ENCODE measurements at regions not wholly inside any gene's neighbourhood (a gene's known extent, or its start where the extent isn't known, plus 50 kb on each side); places are given as distances from the start of the nearest gene placed in this dataset.

DNA sequence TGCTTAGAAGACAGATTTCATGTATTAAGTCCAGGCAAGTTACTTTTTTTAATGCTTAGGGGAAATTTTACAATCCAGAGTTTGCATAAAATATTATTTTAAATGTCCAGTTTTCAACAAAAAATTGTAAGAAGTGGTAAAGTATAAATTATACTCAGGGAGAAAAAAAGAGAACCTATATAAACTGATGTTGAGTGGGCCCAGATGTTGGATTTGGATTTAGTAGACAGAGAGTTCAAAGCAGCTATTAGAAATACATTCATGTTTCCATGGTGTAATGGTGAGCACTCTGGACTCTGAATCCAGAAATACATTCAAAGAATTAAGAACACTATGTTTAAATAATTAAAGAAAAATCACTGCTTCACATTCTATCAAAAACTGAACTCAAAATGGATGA lies 349.9 kb upstream of the ZNF507 start:
- no peak for DNase-seq

DNA sequence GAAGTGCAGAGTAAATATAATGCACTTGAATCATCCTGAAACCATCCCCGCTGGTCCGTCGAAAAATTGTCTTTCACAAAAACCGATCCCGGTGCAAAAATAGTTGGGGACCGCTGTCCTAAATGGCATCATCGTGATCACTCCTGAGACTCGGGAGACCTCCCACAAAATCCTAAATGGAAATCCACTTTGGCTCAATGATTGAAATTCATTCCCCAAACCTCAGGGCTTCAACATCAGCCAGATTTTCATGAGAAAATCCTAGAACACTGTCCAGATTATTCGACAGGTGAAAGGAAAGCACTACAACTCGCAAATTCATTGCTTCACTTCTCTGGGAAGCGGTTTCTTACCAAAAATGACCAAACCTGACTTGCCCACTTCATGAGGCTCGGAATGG lies 335.3 kb upstream of the ZNF507 start:
- DNase-seq, result no peak

DNA sequence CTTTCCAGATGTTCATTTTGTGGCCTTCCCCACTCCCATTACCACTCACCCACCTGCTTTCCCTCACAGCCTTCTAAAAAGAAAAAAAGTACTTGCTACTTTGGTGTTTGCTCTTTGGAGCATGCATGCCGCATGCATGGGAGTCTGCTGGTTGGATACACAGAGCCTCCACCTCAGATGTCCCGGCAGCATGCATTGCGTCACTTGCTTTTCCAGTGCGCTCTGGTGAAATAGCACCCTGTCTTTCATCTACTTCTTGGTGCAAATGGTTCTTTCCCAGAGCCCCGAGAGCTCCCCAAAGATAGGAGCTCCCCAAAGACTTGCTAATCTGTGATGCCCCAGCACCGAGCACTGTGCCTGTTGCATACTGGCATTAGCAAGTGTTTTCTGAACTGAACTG lies 333.2 kb upstream of the ZNF507 start:
- peak; percentile 20 for DNase-seq

DNA sequence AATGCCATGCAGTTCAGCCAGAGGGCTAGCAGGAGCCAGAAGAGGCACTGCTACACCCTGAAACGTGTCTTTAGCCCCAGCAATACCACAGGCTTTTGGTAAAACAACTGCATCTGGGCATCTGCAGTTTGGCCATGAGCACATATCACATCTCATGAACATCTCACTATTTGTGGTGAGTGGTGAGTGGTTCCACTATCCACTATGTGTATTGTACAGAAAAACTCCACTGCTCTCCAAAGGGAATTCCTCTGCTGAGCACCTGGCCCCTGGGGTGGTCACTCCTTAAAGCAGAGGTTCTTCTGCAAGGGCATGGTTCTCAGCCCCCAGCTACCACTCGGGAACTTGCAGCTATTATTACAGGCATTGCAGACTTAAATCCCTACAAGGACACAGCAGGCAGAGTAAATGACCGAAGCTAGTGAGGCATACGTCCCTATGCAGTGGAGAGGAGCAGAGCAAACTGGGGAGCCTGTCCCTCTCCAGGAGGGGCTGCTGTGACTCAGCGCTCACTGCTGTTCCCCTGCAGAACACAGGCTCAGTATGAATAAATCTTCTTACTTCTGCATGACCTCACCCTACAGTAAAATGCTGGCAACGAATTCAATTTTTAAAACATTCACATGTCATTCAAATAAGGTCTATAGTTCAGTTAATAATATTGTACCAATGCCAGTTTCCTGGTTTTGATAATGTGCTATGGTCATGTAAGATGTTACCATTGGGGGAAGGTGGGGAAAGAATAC lies 332.4 kb upstream of the ZNF507 start:
- peak; percentile 38 for DNase-seq

DNA sequence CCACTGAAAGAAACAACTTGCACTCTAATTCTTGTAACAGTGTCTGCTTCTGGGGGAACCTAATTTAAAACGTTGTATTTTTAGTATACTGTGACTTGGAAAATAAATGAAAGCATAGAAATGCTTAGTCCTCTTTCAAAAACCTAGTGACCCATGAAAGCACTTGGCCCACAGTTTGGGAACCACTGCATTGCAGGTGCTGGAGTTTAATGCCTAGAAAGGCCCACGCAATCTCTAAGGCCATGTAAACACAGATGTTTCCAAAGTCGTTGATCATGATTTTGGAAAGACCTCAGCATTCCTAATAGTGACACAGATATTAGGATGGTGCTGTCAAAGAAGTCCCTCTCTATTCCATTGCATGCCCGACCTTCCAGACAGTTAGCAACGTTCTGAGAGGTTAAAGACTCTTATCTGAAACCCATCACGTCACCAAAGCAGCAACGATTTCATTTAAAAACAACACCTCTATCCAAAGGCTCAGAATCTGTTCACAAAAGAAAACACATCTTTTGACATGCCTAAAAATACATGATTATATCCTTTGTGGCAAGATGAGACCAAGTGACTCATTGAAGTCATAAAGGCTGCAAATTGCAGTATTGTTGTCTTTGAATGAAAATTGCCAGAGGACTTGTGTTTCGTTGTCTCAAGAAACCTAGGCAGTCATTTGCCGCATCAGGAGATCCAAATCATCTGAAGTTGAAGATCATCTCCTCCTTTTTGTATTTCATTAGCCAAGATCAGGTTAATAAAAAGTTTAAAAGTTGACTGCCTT lies 328.0 kb upstream of the ZNF507 start:
- no peak for DNase-seq

DNA sequence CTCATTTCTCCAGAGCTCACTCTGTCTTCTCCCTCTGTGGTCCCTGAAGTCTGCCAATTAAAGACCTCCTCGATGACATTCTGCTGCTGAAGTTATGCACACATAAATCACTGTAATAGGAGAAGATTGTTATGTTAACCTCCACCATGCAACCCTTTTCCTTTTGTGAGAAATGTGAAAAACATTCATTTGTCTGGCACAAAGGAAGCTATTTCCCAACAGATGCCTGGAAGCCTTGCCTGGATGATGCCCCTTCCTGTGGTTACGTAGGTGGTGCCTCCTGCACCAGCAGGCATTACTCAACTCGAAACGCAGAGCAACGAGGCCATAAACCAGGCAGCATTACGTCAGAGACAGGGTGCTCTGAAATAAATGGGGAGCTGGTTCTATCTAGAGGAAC lies 327.4 kb upstream of the ZNF507 start:
- DNase-seq, result no peak

DNA sequence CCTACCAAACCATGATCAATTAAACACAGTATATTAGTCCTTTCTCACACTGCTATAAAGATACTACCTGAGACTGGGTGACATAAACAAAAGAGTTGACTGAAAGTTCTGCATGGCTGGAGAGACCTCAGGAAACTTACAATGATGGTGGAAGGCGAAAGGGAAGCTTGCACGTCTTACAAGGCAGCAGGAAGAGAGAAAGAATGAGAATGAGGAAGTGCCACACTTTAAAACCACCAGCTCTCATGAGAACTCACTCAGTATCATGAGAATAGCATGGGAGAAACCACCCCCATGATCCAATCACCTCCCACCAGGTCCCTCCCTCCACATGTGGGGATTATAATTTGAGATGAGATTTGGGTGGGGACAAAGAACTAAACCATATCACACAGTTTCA lies 324.9 kb upstream of the ZNF507 start:
- DNase-seq, result no peak

DNA sequence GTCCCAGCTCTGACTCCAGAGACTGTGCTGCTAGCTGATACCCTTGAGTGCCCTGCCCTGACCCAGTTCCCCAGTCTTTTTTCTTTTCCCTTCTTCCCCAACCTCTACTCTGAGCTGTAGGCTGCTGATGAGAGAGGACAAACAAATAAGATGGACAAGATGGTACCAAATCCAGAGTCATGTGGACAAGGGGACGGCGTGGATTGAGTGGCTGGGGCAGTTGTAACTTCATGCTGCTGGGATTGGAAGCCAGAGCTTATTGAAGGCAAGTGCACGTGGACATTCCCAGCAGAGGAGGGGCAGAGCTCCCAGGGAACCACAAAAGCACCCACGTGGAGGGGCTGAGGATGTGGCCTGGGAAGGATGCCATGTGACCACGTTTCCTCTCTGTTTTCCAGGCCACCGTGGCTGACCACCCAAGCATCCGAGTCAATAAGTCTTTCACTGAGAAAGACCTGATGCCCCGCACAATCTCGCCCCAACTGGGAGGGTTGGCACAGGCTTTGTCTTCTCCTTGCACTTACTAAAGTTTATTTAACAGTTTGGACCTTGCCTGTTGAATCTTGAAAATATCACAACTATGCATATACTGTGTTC lies 323.3 kb upstream of the ZNF507 start:
- peak; percentile 55 for DNase-seq

DNA sequence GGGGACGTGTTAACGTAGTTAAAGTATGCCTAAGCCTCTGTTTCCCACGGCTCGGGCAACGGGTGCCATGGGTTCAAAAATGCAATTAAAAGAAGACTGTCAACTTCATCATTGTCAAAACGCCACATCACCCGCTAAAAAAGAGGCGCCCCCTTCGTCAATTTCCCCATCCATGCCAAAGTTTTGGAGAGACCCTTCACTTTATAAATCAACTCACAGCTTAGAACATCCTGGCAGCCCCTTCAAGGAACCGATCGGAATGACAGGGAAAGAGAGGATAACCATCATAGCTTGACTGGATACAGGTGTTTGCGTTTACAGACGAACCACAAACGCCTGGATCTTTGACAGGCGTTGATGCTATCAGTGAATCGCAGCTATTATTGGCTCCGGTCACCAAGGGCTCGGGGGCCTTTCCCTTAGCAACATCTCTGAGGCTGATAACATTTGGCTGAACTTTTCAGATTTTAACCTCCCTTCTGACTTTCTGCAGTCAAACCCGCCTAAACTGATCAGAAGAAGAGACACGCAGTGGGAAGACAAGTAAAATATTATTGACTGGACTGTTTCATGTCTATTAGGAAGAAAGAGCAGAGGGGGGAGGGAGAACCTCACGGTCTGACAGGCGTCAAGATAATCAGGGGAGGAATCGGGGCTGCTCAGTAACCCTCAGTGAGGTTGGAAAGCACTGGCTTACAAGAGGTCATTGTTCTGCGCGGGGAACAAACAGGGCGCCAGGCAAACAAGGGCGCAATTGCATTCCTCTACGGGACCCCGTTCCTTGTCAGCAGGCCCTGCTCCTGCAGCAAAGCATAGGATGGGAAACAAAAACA lies 322.5 kb upstream of the ZNF507 start:
- peak; percentile 77 for DNase-seq

DNA sequence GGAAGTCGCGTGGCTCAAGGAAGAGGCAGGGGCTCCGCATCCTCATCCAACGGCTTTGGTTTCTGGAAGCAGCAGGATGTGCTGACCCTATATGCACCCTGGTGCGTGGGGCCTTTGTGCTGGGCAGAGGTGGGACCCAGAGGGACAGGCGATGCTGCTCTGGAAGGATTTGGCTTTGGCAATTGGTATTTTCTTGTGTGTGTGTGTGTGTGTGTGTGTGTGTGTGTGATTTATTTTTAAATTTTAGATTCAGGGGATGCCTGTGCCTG lies 321.9 kb upstream of the ZNF507 start:
- no peak for DNase-seq

DNA sequence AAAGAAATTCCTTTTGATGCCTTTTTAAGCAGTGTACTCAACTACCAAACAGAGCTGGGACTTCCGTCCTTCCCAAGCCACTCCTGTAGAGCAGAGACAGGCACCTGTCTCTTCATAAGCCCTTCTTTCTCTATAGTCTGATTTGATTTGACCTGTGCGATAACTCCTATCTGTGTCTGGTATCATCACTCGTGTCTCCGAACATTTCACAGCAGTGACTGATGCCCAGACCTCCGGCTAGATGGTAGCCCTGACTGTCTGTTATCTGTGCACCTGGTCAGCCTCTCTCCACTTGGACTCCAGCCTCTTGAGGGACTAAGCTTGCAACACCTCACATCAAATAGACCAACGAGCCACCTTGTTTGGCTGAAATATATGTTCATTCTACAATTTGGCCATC lies 316.2 kb upstream of the ZNF507 start:
- no peak for DNase-seq

DNA sequence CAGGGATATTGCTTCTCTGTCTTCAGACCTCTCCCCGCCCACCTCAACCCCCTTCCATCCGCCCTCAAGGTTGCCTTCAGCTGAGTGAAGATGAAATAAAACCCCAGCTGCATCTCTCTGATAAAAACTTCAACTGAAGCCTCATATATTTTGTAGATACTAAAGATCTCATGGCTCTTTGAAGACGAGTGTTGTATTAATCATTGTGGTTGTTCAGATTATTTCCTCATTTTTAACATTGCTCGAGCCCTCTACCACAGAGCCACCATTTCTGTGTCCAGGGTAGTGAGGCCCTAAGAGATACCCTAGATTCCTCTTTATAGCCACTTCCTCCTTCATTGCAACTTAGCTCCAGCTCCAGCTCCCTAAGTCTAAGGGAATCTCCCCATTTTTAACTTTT lies 312.8 kb upstream of the ZNF507 start:
- no peak for DNase-seq

DNA sequence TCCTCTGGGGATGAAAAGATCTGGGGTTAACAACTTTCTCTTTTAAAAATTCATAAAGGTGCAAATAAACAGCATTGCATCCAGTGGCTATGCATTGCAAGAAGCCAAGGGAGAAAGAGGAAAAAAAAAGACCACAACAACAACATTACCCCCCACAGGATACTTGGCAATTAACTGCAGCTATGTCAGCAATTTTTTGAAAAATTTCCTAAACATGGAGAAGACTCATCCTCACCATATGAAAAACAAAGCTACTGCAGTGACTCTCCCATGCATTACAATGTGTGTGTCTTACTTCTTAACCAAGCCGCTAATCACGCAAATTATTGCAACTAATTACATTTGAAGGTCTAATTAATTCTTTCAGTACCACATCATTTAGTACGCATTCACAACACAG lies 309.8 kb upstream of the ZNF507 start:
- DNase-seq, result no peak

DNA sequence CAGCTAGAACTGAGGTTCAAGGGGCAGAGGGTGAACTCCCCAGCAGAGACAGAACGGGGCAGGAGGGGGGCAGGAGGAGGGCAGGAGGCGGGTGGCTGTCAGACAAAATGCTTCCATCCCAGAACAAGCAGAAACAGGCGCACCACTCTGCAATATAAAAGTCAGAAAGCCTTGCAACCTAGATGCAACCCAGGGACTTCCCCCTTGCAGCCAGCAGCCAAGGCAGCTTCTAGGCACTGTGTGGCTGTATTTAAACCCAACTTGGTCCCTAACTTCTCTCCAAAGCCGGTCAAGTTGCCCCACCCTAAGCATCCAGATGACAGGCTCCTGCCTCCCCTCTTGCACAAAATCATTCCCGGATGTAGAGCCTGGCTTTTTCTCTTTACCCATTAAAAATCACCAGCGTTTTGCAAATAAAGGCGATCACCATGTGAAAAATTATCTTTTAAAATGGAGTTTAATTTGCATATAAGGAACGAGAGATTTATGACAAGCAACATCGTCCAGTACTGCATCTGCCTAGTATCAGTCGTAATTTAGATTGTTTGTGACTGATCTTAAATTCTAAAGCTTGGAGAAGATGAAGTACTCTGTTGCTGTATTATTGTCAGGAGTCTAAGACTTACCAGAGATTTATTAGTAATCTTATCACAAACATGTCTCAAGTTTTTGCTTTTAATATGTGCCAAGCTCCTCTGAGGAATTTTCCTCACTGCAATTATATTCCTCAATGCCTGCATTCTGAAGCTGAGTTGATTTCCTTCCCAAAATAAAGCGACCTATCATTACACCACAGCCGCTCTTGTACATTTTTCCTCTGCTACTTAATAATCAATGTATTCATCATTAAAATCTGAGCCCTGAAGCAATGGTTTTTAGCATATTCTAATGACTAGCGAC lies 307.1 kb upstream of the ZNF507 start:
- DNase-seq, result no peak

DNA sequence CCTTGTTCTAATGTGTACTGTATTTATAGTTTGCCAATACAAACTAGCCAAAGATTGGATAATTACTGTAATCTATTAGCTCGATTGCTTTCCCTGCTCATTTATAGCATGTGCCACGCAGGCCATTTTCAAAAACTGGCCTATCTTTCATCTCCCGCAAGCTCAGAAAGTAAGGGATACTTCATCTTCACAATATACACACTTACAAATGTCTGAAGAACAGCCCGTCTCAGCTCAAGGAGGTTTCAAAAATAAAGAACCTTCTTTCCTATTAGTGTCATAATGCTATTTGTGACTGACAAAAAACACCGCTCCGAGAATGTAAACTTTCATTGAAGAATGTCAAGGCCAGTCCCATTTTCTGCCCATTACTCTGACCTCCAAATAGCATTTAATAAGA lies 306.4 kb upstream of the ZNF507 start:
- DNase-seq, result no peak

DNA sequence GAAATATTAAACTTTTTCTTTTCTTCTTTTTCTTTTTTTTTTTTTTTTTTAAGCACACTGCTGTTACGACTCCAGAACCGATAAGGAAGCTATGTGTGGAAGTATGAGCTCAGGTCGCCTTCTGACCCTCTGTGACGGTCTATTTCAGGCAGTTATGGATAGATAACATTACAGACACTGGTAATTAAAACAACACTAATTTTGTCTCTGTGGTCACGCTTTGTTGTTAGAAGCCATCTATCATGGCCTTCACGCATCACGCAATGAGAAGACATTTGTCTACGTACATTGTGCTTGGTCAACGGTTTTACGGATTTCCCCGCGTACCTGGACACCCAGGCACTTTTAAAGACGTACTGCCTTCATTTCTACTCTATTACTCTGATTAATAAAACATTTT lies 306.0 kb upstream of the ZNF507 start:
- DNase-seq, result no peak

DNA sequence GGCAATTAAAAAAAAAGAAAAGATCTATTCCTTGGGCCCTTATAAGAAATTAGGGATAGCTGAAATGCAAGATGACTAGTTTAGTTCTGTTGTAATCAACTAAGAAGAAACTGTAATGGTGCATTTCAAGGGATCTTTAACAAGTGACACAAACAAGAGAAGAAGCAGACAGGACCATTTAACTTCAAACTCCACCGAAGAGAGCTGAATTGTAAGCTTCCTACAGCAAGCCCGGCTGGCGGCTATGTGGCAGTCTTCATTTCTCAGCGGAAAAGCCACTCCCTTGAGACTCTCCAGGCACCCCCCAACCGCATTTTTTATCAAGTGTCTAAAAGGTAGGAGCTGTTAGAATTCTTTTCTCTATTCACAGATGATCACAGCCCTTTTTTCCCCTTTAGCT lies 305.2 kb upstream of the ZNF507 start:
- no peak for DNase-seq

DNA sequence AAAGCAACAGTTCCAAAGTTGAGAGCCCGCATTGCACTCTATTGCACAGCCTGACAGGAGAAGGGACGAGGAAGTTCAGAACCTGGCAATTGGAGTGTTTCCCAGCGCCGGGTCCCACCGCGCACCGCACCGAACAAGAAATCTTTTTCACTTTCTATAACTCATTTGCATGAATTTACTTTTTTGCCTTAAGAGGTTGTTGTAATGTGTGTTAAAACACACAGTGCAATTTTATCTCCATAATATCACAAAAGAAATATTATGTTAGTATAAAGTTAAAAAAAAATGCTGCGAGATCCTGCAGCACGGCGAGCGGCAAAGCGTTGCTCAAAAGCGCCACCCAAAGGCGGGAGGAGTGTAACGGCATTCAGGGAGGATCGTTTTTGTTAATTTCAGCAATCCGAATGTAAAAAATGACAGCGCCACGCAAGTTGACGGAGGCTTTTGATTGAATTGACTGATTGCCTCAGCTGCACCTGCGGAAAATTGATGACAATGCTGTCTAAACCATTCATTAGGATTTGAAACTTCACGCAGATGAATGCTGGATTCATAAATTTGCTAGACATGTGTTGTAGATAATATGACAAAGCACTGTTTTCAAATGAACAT lies 303.6 kb upstream of the ZNF507 start:
- DNase-seq, result peak; percentile 73

DNA sequence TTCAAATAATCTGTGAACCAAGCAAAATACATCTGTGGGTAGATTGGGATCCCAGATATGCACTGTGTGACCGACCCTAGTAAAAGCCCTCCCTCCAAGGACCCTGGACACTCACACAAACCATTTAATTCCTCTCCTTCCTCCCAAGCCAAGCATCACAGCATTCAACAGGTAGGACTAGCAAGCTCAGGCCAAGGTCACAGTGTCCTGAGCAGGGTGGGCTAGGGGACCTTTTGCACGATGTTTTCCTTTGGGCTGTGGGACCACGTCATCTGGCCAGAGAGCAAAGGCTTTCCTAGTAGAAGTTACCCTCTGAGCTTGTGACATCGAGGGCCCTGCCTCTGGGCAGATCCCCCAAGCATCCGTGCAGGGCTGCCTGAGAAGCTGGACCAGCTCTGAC lies 297.6 kb upstream of the ZNF507 start:
- no peak for DNase-seq

DNA sequence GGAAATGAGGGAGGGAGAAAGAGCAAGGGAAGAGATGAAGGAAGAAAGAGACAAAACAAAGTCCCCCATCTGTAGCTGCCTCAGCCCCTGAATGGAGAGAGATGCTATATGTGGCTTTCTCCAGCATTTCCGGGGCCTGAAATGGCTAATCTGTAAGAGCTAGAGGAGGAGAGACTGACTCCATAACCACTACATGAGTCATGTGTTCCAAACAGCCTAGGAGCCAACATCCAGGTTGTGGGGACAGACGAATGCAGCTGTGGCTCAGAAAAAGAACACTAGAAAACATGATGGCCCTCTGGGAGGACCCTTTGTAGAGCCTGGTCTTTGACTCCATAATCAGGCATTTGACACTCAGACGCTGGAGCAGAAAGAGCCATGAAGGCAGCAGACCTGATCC lies 292.0 kb upstream of the ZNF507 start:
- no peak for DNase-seq

DNA sequence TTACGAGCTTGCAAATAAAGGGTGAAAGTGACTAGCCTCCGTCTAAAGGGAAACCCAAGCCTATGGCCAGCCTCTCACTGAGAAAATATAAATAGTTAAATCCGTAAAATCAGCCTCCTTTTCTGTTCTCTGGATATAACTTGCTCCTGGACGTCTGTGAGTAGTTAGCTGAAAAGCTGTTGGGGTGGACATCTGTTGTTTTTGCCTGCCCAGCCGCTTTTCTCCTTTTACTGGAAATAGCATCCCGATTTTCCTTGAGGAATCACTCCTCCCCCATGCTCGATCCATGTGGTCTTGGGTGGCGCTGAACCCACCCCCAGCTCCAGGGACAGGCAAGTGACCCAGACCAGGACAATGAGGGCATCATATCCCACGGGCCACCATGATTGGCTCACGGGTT lies 291.5 kb upstream of the ZNF507 start:
- DNase-seq, result no peak

DNA sequence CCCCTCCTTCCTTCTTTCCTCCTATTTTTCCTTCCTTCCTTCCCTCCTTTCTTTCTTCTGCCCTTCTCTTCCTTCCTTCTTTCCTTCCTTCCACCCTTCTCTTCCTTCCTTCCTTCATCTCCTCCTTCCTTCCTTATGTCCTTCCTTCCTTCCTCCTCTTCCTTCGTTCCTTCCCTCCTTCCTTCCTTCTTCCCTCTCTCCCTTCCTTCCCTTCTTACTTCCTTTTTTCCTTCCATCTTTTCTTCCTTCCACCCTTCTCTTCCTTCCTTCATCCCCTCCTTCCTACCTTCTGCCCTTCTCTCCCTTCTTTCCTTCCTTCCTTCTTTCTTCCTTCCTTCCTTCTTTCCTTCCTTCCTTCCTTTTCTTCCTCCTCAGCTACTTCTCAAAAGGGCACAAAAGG lies 287.3 kb upstream of the ZNF507 start:
- no peak for DNase-seq

Measured in retina (tissue), 1 donor.